ENCODE measurements at regions not wholly inside any gene's neighbourhood (a gene's known extent, or its start where the extent isn't known, plus 50 kb on each side); places are given as distances from the start of the nearest gene placed in this dataset.

- DNase-seq, result no peak
Measured at GRCh38 chr5:163373436-163374084, 63.8 kb upstream of the CCNG1 start.

- no peak for DNase-seq
Measured at GRCh38 chr5:163377982-163378381, 59.4 kb upstream of the CCNG1 start.

- no peak for DNase-seq
Measured at GRCh38 chr5:163379298-163380155, 57.9 kb upstream of the CCNG1 start.

GRCh38 chr5:163381832-163382231, 55.6 kb upstream of the CCNG1 start:
- DNase-seq, result no peak

- no peak for DNase-seq
Measured at GRCh38 chr5:163383754-163384153, 53.6 kb upstream of the CCNG1 start.

- no peak for DNase-seq
Measured at GRCh38 chr5:163384669-163385068, 52.7 kb upstream of the CCNG1 start.

GRCh38 chr5:163385271-163385670, 52.1 kb upstream of the CCNG1 start:
- no peak for DNase-seq

GRCh38 chr5:163385824-163386223, 51.6 kb upstream of the CCNG1 start:
- no peak for DNase-seq

- DNase-seq, result no peak
Measured at GRCh38 chr5:163386352-163386751, 51.0 kb upstream of the CCNG1 start.

GRCh38 chr5:163387589-163388343, 49.6 kb upstream of the CCNG1 start:
- DNase-seq, result no peak

All from CD4-positive, alpha-beta T cell treated with Interleukin-12 subunit alpha and Interleukin-12 subunit beta, for 1 hour (primary cell).